ENCODE measurements at regions not wholly inside any gene's neighbourhood (a gene's known extent, or its start where the extent isn't known, plus 50 kb on each side); places are given as distances from the start of the nearest gene placed in this dataset.
"Not testable (repeated sequence)": the region's sequence is repeated elsewhere in the genome, so short reads cannot be mapped to it uniquely, and the experiment has no call there.

GRCh38 chr14:28999656-29000055, 233.1 kb downstream of the FOXG1 start:
- no peak for DNase-seq (ENCODE audit: low read depth in 2 of 2)
- no peak overlapping the region for H3K4me3 ChIP-seq (replicated peaks in 1 of 2; ENCODE audit: low read depth in 2 of 2, low read length in 2 of 2)
- no peak for TF ChIP-seq CTCF (IDR thresholded peaks at IDR 0.05; ENCODE audit: low read depth, low read length)

GRCh38 chr14:29005647-29006046, 239.1 kb downstream of the FOXG1 start:
- H3K4me3 ChIP-seq (replicated peaks in 1 of 2; ENCODE audit: low read depth in 2 of 2, low read length in 2 of 2) = no peak overlapping the region
- no peak for DNase-seq (ENCODE audit: low read depth in 2 of 2)
- TF ChIP-seq CTCF (IDR thresholded peaks at IDR 0.05; ENCODE audit: low read depth, low read length) = no peak

GRCh38 chr14:29007990-29008389, 241.4 kb downstream of the FOXG1 start:
- H3K4me3 ChIP-seq (replicated peaks in 1 of 2; ENCODE audit: low read depth in 2 of 2, low read length in 2 of 2) = no peak overlapping the region
- TF ChIP-seq CTCF (IDR thresholded peaks at IDR 0.05; ENCODE audit: low read depth, low read length) = no peak
- DNase-seq (ENCODE audit: low read depth in 2 of 2) = no peak

GRCh38 chr14:29016050-29016900, 249.7 kb downstream of the FOXG1 start:
- DNase-seq (ENCODE audit: low read depth in 2 of 2) = peak; percentile 64 to 73
- peak; percentile 91 for TF ChIP-seq CTCF (IDR thresholded peaks at IDR 0.05; ENCODE audit: low read depth, low read length)
- peak overlapping the region in 1 of 2 donors; percentile 21 for H3K4me3 ChIP-seq (replicated peaks in 1 of 2; ENCODE audit: low read depth in 2 of 2, low read length in 2 of 2)

GRCh38 chr14:29023505-29023904, 256.9 kb downstream of the FOXG1 start:
- not testable (repeated sequence) for H3K4me3 ChIP-seq (replicated peaks in 1 of 2; ENCODE audit: low read depth in 2 of 2, low read length in 2 of 2)

GRCh38 chr14:29027441-29027840, 260.9 kb downstream of the FOXG1 start:
- not testable (repeated sequence) for DNase-seq (ENCODE audit: low read depth in 2 of 2)

More at GRCh38 chr14:29023505-29023904, 256.9 kb downstream of the FOXG1 start:
- not testable (repeated sequence) for DNase-seq (ENCODE audit: low read depth in 2 of 2)

GRCh38 chr14:29027941-29028705, 261.5 kb downstream of the FOXG1 start:
- not testable (repeated sequence) for H3K4me3 ChIP-seq (replicated peaks in 1 of 2; ENCODE audit: low read depth in 2 of 2, low read length in 2 of 2); DNase-seq (ENCODE audit: low read depth in 2 of 2)

More at GRCh38 chr14:29027441-29027840, 260.9 kb downstream of the FOXG1 start:
- H3K4me3 ChIP-seq (replicated peaks in 1 of 2; ENCODE audit: low read depth in 2 of 2, low read length in 2 of 2) = not testable (repeated sequence)

- DNase-seq (ENCODE audit: low read depth in 2 of 2) = peak in 1 of 2 donors; percentile 28
- H3K4me3 ChIP-seq (replicated peaks in 1 of 2; ENCODE audit: low read depth in 2 of 2, low read length in 2 of 2) = no peak overlapping the region
- no peak for TF ChIP-seq CTCF (IDR thresholded peaks at IDR 0.05; ENCODE audit: low read depth, low read length)
Measured at GRCh38 chr14:29028973-29029582, 262.5 kb downstream of the FOXG1 start.

Measured in cardiac fibroblast (primary cell).